Left lung (tissue), 4 donors: ENCODE measurements at regions not wholly inside any gene's neighbourhood (a gene's known extent, or its start where the extent isn't known, plus 50 kb on each side); places are given as distances from the start of the nearest gene placed in this dataset.
A peak's percentile ranks its signal among the peaks of the same experiment; 100 is the strongest.
"Not testable (repeated sequence)": the region's sequence is repeated elsewhere in the genome, so short reads cannot be mapped to it uniquely, and the experiment has no call there.

Source experiments
- ATAC-seq: fragments of 200-7000 bp; cut with Tn5 transposase; one replicate; pipeline ENCODE4 v1.9.1; 2020; ENCODE audit warnings: moderate library complexity
- DNase-seq, 4 donors: peaks; one replicate each; pipeline ENCODE4 v3.0.0-alpha.2; 2013 to 2020
- H3K27ac ChIP-seq, 2 donors: fragments of 200-600 bp; sonication (generic) in 1 of 2; one replicate each; pipeline versions ENCODE4 v1.5.0 to v1.8.0; 2020 to 2021
- H3K27me3 ChIP-seq, 2 donors: fragments of 200-600 bp; sonication (generic) in 1 of 2; one replicate each; pipeline versions ENCODE4 v1.5.0 to v1.8.0; 2020 to 2021
- H3K36me3 ChIP-seq, 2 donors: fragments of 200-600 bp; sonication (generic) in 1 of 2; one replicate each; pipeline versions ENCODE4 v1.5.0 to v1.8.0; 2020 to 2021
- H3K4me1 ChIP-seq, 2 donors: fragments of 200-600 bp; one replicate each; pipeline ENCODE4 v1.8.0; 2021
- H3K4me3 ChIP-seq, 2 donors: fragments of 200-600 bp; sonication (generic) in 1 of 2; one replicate each; pipeline versions ENCODE4 v1.5.0 to v1.8.0; 2020 to 2021; ENCODE audit warnings: mild to moderate bottlenecking in 1 of 2
- H3K9me3 ChIP-seq, 2 donors: fragments of 200-600 bp; sonication (generic) in 1 of 2; one replicate each; pipeline versions ENCODE4 v1.5.0 to v1.8.0; 2020 to 2021
- intact Hi-C, 2 donors: fragments of 100-400 bp; cut with DNase I; formaldehyde crosslinking; loops; one replicate each; pipeline versions ENCODE4 v1.11.2 to v1.14.2; 2022
- TF ChIP-seq, protein P1 (sequence below), 2 donors: fragments of 200-600 bp; sonication (generic) in 1 of 2; IDR thresholded peaks; one replicate each; pipeline versions ENCODE4 v1.5.0 to v1.8.0; 2021; ENCODE audit warnings: antibody characterized with exemption in 2 of 2
- donor health status: DM: no; HTN: yes; CAD: no.
- donor health status: DM: no; HTN: no; CAD: no.

DNA sequence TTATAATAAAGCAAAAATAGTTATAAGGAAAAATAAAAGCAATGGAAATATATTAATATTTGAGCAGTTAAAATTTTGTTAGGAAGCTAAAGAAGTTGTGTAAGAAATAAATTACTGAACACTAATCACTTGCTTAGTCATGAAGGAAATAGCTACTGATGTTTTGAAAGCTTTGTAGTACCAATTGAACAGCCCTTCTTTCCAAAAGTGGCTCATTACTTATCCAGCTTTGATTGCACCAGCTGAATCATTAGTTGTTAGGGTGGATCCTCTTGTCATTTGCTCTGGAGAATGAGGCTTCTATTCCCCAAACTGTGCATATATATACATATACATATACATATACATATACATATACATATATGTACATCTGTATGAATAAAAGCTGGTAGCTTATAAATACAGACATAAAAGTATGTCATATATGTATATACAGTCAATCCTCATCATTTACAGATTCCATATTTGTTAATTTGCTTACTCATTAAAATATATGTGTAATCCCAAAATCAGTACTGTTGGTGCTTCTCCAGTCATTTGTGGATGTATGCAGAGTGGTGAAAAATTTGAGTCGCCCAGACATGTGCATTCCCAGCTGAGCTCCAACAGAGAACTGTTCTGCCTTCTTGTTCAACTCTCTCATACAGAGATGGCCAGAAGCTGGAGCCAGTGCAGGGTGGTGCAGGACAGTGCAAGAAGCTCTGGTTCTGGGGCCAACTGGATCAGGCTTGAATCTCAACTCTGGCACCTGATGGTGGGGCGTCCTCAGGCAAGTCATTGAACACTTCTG, 214.1 kb downstream of the RPAP3 start:
- ATAC-seq (peak; percentile 46), DNase-seq (no peak)
- TF ChIP-seq, protein P1, sequence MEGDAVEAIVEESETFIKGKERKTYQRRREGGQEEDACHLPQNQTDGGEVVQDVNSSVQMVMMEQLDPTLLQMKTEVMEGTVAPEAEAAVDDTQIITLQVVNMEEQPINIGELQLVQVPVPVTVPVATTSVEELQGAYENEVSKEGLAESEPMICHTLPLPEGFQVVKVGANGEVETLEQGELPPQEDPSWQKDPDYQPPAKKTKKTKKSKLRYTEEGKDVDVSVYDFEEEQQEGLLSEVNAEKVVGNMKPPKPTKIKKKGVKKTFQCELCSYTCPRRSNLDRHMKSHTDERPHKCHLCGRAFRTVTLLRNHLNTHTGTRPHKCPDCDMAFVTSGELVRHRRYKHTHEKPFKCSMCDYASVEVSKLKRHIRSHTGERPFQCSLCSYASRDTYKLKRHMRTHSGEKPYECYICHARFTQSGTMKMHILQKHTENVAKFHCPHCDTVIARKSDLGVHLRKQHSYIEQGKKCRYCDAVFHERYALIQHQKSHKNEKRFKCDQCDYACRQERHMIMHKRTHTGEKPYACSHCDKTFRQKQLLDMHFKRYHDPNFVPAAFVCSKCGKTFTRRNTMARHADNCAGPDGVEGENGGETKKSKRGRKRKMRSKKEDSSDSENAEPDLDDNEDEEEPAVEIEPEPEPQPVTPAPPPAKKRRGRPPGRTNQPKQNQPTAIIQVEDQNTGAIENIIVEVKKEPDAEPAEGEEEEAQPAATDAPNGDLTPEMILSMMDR (IDR thresholded peaks at IDR 0.05), result no peak
- no peaks in the 10 kb centered on the region for H3K36me3 ChIP-seq
- no peak overlapping the region for H3K27ac ChIP-seq
- H3K4me1 ChIP-seq, result no peaks in the 10 kb centered on the region
- intact Hi-C loops, result no loop called here
- peaks cover 0 to 10% of the 10 kb centered on the region in 2 donors for H3K9me3 ChIP-seq
- H3K4me3 ChIP-seq, result no peak overlapping the region
- H3K27me3 ChIP-seq, result no peaks in the 10 kb centered on the region

GRCh38 chr12:47488888-47489287, 216.9 kb downstream of the RPAP3 start:
- Histone ChIP-seq H3K27me3 (no peaks in the 10 kb centered on the region), H3K27ac (no peak overlapping the region), H3K36me3 (no peaks in the 10 kb centered on the region), H3K4me1 (no peaks in the 10 kb centered on the region), H3K9me3 (peaks cover 0 to 10% of the 10 kb centered on the region in 2 donors), H3K4me3 (no peak overlapping the region)
- TF ChIP-seq, protein P1 (IDR thresholded peaks at IDR 0.05), result no peak
- intact Hi-C loops, result no loop called here
- no peak for DNase-seq
- ATAC-seq, result no peak

DNA sequence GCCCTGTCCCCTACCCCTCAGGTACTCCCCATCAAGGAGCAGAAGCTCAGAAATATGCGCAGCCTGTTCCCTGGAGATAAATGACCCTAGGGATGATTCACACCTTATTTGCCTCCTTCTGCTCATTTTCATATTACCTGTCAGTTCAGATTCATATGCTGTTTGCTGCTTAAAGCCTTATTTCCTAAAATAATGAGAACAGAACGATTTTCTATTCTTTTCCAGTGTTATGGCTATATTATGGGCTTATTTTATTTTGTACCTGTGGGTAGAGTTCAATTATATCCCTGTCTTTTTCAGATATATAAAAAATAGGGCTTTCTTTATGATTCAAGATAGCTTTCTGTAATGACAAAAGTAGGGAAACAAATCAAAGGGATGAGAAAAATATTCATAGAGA, 224.8 kb downstream of the RPAP3 start:
- ATAC-seq, result no peak
- no peaks in the 10 kb centered on the region for H3K36me3 ChIP-seq
- DNase-seq, result no peak
- TF ChIP-seq, protein P1 (IDR thresholded peaks at IDR 0.05), result no peak
- H3K4me3 ChIP-seq, result no peak overlapping the region
- H3K27ac ChIP-seq, result no peak overlapping the region
- no peaks in the 10 kb centered on the region for H3K4me1 ChIP-seq
- H3K9me3 ChIP-seq, result peaks cover 0 to 10% of the 10 kb centered on the region in 2 donors
- intact Hi-C loops, result no loop called here
- H3K27me3 ChIP-seq, result no peaks in the 10 kb centered on the region

DNA sequence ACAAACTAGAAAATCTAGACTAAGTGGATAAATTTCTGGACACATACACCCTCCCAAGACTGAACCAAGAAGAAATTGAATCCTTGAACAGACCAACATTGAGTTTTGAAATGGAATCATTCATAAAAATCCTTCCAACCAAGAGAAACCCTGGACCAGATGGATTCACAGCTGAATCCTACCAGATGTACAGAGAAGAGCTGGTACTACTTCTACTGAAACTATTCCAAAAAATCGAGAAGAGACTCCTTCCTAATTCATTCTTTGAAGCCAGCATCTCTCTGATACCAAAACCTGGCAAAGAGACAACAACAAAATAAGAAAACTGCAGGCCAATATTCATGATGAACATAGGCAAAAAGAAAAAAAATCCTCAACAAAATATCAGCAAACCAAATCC, 227.4 kb downstream of the RPAP3 start:
- DNase-seq (no peak), ATAC-seq (no peak)
- Histone ChIP-seq H3K36me3 (no peaks in the 10 kb centered on the region), H3K27ac (no peak overlapping the region), H3K4me1 (no peaks in the 10 kb centered on the region), H3K9me3 (peaks cover 0 to 28% of the 10 kb centered on the region in 2 donors), H3K27me3 (no peaks in the 10 kb centered on the region), H3K4me3 (no peak overlapping the region)
- intact Hi-C loops, result no loop called here
- TF ChIP-seq, protein P1 (IDR thresholded peaks at IDR 0.05), result no peak

DNA sequence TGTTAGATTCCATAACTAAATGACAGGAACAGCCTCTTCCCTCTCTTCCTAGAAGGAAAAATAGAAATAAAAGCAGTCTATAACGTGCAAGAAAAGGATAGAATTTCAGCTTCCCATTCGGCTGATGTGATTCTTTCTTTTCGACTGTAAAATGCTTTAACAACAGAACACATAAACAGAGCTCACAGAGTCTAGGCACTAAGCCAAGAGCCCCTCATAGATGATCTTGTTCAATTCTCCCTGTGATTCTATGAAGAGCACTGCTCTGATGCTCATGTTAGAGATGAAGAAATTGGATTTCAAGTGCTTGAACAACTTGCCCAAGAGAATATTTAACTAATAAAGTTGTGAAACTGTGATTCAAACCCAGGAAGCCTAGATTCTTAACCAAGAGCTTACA, 232.7 kb downstream of the RPAP3 start:
- H3K9me3 ChIP-seq, result peaks cover 0 to 28% of the 10 kb centered on the region in 2 donors
- DNase-seq, result peak in 2 of 4 donors; percentile 15 to 37
- intact Hi-C loops, result no loop called here
- no peak for ATAC-seq
- H3K36me3 ChIP-seq, result no peaks in the 10 kb centered on the region
- H3K27ac ChIP-seq, result no peak overlapping the region
- H3K4me1 ChIP-seq, result no peaks in the 10 kb centered on the region
- H3K4me3 ChIP-seq, result no peak overlapping the region
- no peaks in the 10 kb centered on the region for H3K27me3 ChIP-seq
- TF ChIP-seq, protein P1 (IDR thresholded peaks at IDR 0.05), result no peak

- H3K36me3 ChIP-seq, DNase-seq, H3K27ac ChIP-seq, intact Hi-C loops, ATAC-seq, H3K4me1 ChIP-seq, H3K27me3 ChIP-seq, H3K4me3 ChIP-seq: not testable (repeated sequence)
- H3K9me3 ChIP-seq, result peaks cover 0 to 11% of the 10 kb centered on the region in 2 donors
Measured at GRCh38 chr12:47470349-47470748, 235.5 kb downstream of the RPAP3 start.

GRCh38 chr12:47463918-47464317, 241.9 kb downstream of the RPAP3 start:
- H3K36me3 ChIP-seq, ATAC-seq: not testable (repeated sequence)

More at GRCh38 chr12:47463918-47464317, 241.9 kb downstream of the RPAP3 start:
- H3K27me3 ChIP-seq, H3K27ac ChIP-seq, DNase-seq, intact Hi-C loops, H3K4me3 ChIP-seq, H3K4me1 ChIP-seq: not testable (repeated sequence)
- H3K9me3 ChIP-seq, result peaks cover 0 to 23% of the 10 kb centered on the region in 2 donors
